Endometrium (tissue), 2 donors: ENCODE measurements at regions not wholly inside any gene's neighbourhood (a gene's known extent, or its start where the extent isn't known, plus 50 kb on each side); places are given as distances from the start of the nearest gene placed in this dataset.
"Not testable (repeated sequence)": the region's sequence is repeated elsewhere in the genome, so short reads cannot be mapped to it uniquely, and the experiment has no call there.

Source experiments
- FAIRE-seq: peaks from 2 replicates; lab custom pipeline; 2012; peaks lifted over from hg19 to GRCh38; lab: Jason Lieb, UNC
- donor health status: control.
- donor health status: control.

GRCh38 chr3:127417709-127418559 lies 130.1 kb upstream of the PRR20G start:
- no peak for FAIRE-seq

GRCh38 chr3:127413871-127414270 lies 126.0 kb upstream of the PRR20G start:
- no peak for FAIRE-seq

GRCh38 chr3:127413318-127413673 lies 125.5 kb upstream of the PRR20G start:
- FAIRE-seq = no peak

- FAIRE-seq = no peak
Measured at GRCh38 chr3:127412578-127413317, 124.9 kb upstream of the PRR20G start.

GRCh38 chr3:127411875-127412274 lies 124.0 kb upstream of the PRR20G start:
- not testable (repeated sequence) for FAIRE-seq

- FAIRE-seq = no peak
Measured at GRCh38 chr3:127411083-127411727, 123.4 kb upstream of the PRR20G start.

- no peak for FAIRE-seq
Measured at GRCh38 chr3:127410678-127411077, 122.8 kb upstream of the PRR20G start.

- no peak for FAIRE-seq
Measured at GRCh38 chr3:127410137-127410488, 122.3 kb upstream of the PRR20G start.

- FAIRE-seq = no peak
Measured at GRCh38 chr3:127409421-127410136, 121.7 kb upstream of the PRR20G start.

- FAIRE-seq = no peak
Measured at GRCh38 chr3:127408684-127409420, 121.0 kb upstream of the PRR20G start.

GRCh38 chr3:127408022-127408683 lies 120.3 kb upstream of the PRR20G start:
- FAIRE-seq = no peak

GRCh38 chr3:127407026-127407939 lies 119.4 kb upstream of the PRR20G start:
- no peak for FAIRE-seq

GRCh38 chr3:127406309-127407025 lies 118.6 kb upstream of the PRR20G start:
- FAIRE-seq = no peak

GRCh38 chr3:127405791-127406190 lies 117.9 kb upstream of the PRR20G start:
- no peak for FAIRE-seq

GRCh38 chr3:127405010-127405598 lies 117.3 kb upstream of the PRR20G start:
- FAIRE-seq = no peak

GRCh38 chr3:127404221-127405009 lies 116.6 kb upstream of the PRR20G start:
- no peak for FAIRE-seq

- no peak for FAIRE-seq
Measured at GRCh38 chr3:127403795-127404194, 115.9 kb upstream of the PRR20G start.

GRCh38 chr3:127399154-127399553 lies 111.3 kb upstream of the PRR20G start:
- FAIRE-seq = no peak
